Suprapubic skin (tissue), 4 donors: ENCODE measurements at regions not wholly inside any gene's neighbourhood (a gene's known extent, or its start where the extent isn't known, plus 50 kb on each side); places are given as distances from the start of the nearest gene placed in this dataset.
"Not testable (repeated sequence)": the region's sequence is repeated elsewhere in the genome, so short reads cannot be mapped to it uniquely, and the experiment has no call there.

Experiments used
- DNase-seq, 2 donors: peaks; one replicate each; pipeline ENCODE4 v3.0.0-alpha.2; 2019; ENCODE audit warnings: low spot score in 2 of 2
- H3K27ac ChIP-seq: fragments of 200-600 bp; sonication (generic); one replicate; pipeline ENCODE4 v1.5.1; 2019
- H3K27me3 ChIP-seq: fragments of 200-600 bp; sonication (generic); one replicate; pipeline ENCODE4 v1.5.1; 2019
- H3K36me3 ChIP-seq: fragments of 200-600 bp; sonication (generic); one replicate; pipeline ENCODE4 v1.5.1; 2019
- H3K4me1 ChIP-seq: fragments of 200-600 bp; sonication (generic); one replicate; pipeline ENCODE4 v1.5.1; 2019
- H3K4me3 ChIP-seq: fragments of 200-600 bp; sonication (generic); one replicate; pipeline ENCODE4 v1.5.1; 2019; ENCODE audit warnings: mild to moderate bottlenecking
- H3K9me3 ChIP-seq: fragments of 200-600 bp; sonication (generic); one replicate; pipeline ENCODE4 v1.5.1; 2019
- EP300 ChIP-seq: sonication (generic); formaldehyde crosslinking; IDR thresholded peaks from one replicate; pipeline ENCODE4 v1.6.1; 2017; ENCODE audit warnings: antibody characterized with exemption
- POLR2A ChIP-seq, 2 donors: fragments of 450-650 bp; IDR thresholded peaks; one replicate each; pipeline ENCODE4 v1.6.1; 2017; ENCODE audit warnings: antibody characterized with exemption in 2 of 2, mild to moderate bottlenecking in 2 of 2, moderate library complexity in 2 of 2
- POLR2AphosphoS5 ChIP-seq, 3 donors: sonication (generic); formaldehyde crosslinking; IDR thresholded peaks; one replicate each; pipeline ENCODE4 v1.6.1; 2017; ENCODE audit warnings: antibody characterized with exemption in 3 of 3
- WGBS: methylation state at CpG from one replicate; pipeline ENCODE4 v1.1.5; 2018; 5-methylcytosine and 5-hydroxymethylcytosine counted together
- TF ChIP-seq, protein P1 (sequence below), 2 donors: fragments of 200-600 bp in 1 of 2; fragments of 450-650 bp in 1 of 2; sonication (generic) in 1 of 2; IDR thresholded peaks; one replicate each; pipeline ENCODE4 v1.5.1; 2016 to 2019; ENCODE audit warnings: antibody characterized with exemption in 2 of 2, mild to moderate bottlenecking in 1 of 2, moderate library complexity in 1 of 2

DNA sequence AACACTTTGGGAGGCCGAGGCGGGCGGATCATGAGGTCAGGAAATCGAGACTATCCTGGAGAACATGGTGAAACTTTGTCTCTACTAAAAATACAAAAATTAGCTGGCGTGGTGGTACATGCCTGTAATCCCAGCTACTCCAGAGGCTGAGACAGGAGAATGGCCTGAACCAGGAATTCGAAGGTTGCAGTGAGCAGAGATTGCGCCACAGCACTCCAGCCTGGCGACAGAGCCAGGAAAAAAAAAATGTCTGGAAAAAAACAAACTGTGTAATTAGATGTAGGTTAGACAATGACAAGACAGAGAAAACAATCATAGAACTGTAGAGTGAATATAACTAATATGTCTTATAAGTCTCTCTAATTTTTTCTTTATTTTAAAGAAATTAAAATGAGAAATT is 1002.5 kb upstream of the LCORL start:
- Histone ChIP-seq H3K4me3 (no peak overlapping the region), H3K27me3 (no peaks in the 10 kb centered on the region), H3K4me1 (no peaks in the 10 kb centered on the region), H3K27ac (no peak overlapping the region), H3K9me3 (no peaks in the 10 kb centered on the region), H3K36me3 (no peaks in the 10 kb centered on the region)
- no peak for DNase-seq
- 89% methylated on average over 8 of the region's 8 CpGs for WGBS
- TF ChIP-seq POLR2A (IDR thresholded peaks at IDR 0.05) = no peak
- TF ChIP-seq, protein P1, sequence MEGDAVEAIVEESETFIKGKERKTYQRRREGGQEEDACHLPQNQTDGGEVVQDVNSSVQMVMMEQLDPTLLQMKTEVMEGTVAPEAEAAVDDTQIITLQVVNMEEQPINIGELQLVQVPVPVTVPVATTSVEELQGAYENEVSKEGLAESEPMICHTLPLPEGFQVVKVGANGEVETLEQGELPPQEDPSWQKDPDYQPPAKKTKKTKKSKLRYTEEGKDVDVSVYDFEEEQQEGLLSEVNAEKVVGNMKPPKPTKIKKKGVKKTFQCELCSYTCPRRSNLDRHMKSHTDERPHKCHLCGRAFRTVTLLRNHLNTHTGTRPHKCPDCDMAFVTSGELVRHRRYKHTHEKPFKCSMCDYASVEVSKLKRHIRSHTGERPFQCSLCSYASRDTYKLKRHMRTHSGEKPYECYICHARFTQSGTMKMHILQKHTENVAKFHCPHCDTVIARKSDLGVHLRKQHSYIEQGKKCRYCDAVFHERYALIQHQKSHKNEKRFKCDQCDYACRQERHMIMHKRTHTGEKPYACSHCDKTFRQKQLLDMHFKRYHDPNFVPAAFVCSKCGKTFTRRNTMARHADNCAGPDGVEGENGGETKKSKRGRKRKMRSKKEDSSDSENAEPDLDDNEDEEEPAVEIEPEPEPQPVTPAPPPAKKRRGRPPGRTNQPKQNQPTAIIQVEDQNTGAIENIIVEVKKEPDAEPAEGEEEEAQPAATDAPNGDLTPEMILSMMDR (IDR thresholded peaks at IDR 0.05) = no peak

DNA sequence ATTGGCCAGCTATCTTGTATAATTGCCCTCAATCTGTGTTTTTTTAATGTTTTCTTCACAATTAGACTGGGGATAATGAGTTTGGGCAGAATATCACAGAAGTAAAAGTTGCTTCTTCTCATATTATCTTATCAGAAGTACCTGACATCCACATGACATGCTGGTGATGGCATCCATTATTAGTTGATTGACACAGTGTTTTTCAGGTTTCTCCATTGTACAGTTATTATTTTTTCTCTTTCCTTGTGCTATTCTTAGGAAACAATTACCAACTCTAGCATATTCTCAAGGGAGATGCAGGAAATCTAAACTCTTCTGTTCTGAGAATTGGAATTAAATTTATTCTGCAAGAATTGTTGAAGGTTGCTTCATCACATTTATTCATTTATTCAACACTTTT is 1000.1 kb upstream of the LCORL start:
- no peak overlapping the region for H3K27ac ChIP-seq
- H3K27me3 ChIP-seq = no peaks in the 10 kb centered on the region
- no peaks in the 10 kb centered on the region for H3K4me1 ChIP-seq
- DNase-seq = no peak
- no peak overlapping the region for H3K4me3 ChIP-seq
- no peak for TF ChIP-seq EP300
- TF ChIP-seq POLR2A (IDR thresholded peaks at IDR 0.05) = no peak
- TF ChIP-seq POLR2AphosphoS5 (IDR thresholded peaks at IDR 0.05) = no peak
- TF ChIP-seq, protein P1 (IDR thresholded peaks at IDR 0.05) = no peak
- H3K36me3 ChIP-seq = no peaks in the 10 kb centered on the region
- no peaks in the 10 kb centered on the region for H3K9me3 ChIP-seq

DNA sequence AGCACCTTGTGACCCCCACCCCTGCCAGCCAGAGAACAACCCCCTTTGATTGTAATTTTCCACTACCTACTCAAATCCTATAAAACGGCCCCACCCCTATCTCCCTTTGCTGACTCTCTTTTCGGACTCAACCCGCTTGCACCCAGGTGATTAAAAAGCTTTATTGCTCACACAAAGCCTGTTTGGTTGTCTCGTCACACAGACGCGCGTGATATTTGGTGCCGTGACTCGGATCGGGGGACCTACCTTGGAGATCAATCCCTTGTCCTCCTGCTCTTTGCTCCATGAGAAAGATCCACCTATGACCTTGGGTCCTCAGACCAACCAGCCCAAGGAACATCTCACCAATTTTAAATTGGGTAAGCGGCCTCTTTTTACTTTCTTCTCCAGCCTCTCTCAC is 995.0 kb upstream of the LCORL start:
- H3K9me3 ChIP-seq, DNase-seq, H3K4me1 ChIP-seq, H3K36me3 ChIP-seq, H3K27ac ChIP-seq, H3K4me3 ChIP-seq, H3K27me3 ChIP-seq: not testable (repeated sequence)
- 90% methylated on average over 11 of the region's 11 CpGs for WGBS

DNA sequence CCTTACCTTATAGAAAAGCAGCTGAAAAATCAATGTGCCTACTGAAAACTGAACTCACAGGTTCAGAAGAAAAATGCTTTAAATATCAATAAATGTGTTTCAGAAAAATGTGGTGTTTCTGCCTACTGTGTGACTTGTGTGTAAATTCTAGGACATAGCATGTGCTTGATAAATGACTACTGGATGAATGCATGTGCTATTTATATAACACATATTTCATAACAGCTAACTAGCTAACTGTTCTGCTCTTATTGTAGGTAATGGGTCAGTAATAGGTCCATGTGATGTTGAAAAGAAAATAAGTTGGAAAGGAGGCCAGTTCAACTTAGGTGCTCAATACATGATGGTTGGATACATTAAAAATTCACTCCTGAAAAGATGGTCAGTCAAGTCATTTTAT is 993.0 kb upstream of the LCORL start:
- H3K9me3 ChIP-seq = no peaks in the 10 kb centered on the region
- H3K36me3 ChIP-seq = no peaks in the 10 kb centered on the region
- no peaks in the 10 kb centered on the region for H3K4me1 ChIP-seq
- DNase-seq = no peak
- no peaks in the 10 kb centered on the region for H3K27me3 ChIP-seq
- TF ChIP-seq, protein P1 (IDR thresholded peaks at IDR 0.05) = no peak
- no peak for TF ChIP-seq POLR2AphosphoS5 (IDR thresholded peaks at IDR 0.05)
- TF ChIP-seq POLR2A (IDR thresholded peaks at IDR 0.05) = no peak
- no peak for TF ChIP-seq EP300
- no peak overlapping the region for H3K4me3 ChIP-seq
- no peak overlapping the region for H3K27ac ChIP-seq

DNA sequence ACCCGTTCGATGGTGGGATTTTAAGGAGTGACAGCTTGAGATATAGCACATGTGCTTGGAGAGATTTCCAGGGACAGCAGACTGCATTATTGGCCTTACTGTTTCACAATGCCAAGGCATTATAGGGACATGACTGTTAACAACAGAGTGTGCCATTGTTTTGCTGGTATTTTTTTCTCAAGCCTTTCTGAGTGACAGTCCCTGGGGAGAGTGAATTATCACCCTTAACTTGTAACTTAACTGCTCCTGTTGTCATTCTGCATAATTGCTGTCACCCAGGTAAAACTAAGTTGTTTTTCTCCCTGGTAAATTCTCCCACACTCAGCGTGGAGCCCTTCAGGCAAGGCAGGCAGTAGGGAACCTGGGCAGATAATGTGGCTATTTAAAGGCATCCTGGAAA is 989.2 kb upstream of the LCORL start:
- TF ChIP-seq, protein P1 (IDR thresholded peaks at IDR 0.05) = no peak
- no peak for TF ChIP-seq POLR2AphosphoS5 (IDR thresholded peaks at IDR 0.05)
- H3K4me3 ChIP-seq = no peak overlapping the region
- no peak for DNase-seq
- H3K4me1 ChIP-seq = no peaks in the 10 kb centered on the region
- no peaks in the 10 kb centered on the region for H3K36me3 ChIP-seq
- 54% methylated on average over 3 of the region's 3 CpGs for WGBS
- no peak overlapping the region for H3K27ac ChIP-seq
- no peaks in the 10 kb centered on the region for H3K9me3 ChIP-seq
- no peaks in the 10 kb centered on the region for H3K27me3 ChIP-seq

DNA sequence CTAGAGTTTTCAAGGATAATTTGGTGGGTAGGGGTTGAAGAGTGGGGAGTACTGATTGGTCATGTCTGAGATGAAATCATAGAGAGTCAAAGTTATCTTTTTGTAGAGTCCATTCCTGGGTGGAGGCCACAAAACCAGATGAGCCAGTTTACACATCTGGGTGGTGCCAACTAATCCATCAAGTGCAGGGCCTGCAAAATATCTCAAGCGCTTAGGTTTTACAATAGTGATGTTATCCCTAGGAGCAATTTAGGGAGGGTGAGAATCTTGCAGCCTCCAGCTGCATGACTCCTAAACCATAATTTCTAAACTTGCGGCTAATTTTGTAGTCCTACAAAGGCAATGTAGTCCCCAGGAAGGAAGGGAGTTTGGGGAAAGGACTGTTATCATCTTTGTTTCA is 988.3 kb upstream of the LCORL start:
- 35% methylated on average over 2 of the region's 2 CpGs for WGBS
- H3K9me3 ChIP-seq = no peaks in the 10 kb centered on the region
- no peaks in the 10 kb centered on the region for H3K4me1 ChIP-seq
- TF ChIP-seq EP300 (no peak), POLR2AphosphoS5 (IDR thresholded peaks at IDR 0.05) (no peak), POLR2A (IDR thresholded peaks at IDR 0.05) (no peak)
- TF ChIP-seq, protein P1 (IDR thresholded peaks at IDR 0.05) = no peak
- no peak overlapping the region for H3K27ac ChIP-seq
- no peak overlapping the region for H3K4me3 ChIP-seq
- H3K27me3 ChIP-seq = no peaks in the 10 kb centered on the region
- DNase-seq = no peak
- H3K36me3 ChIP-seq = no peaks in the 10 kb centered on the region
